ENCODE measurements at regions not wholly inside any gene's neighbourhood (a gene's known extent, or its start where the extent isn't known, plus 50 kb on each side); places are given as distances from the start of the nearest gene placed in this dataset.

DNA sequence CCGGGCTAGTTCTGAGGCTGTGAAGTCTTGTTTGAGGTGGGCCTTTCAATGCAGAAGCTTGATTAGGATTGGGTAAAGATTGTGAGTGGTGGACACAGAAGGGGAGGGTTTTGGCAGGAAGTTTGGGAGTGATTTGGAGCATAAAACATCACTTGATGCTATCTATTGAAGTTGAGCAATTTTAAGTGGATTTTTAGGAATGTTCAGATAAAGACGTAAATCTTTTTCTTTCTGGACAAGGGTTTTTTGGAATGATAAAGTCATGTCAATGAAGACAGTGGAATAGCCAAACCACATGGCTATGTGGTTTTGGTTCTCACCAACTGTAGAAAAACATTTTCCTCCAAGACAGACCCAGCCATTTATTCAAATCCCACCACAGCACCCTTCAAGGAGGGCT lies 111.2 kb upstream of the SNX19 start:
- no peak overlapping the region for H3K27ac ChIP-seq (ENCODE audit: control insufficient read depth, insufficient read depth)
- no peak overlapping the region for H2AFZ ChIP-seq (ENCODE audit: control insufficient read depth, low read depth, low read length)
- no peaks in the 10 kb centered on the region; the same call in 1 of the 2 replicates for H4K20me1 ChIP-seq (ENCODE audit: control insufficient read depth, insufficient read depth)
- DNase-seq (ENCODE audit: low read depth, low spot score): no peak
- H3K27me3 ChIP-seq (replicated peaks in 1 of 2; ENCODE audit: control insufficient read depth in 2 of 2, insufficient read depth in 2 of 2, low read length in 1 of 2): peaks cover 0 to 4% of the 10 kb centered on the region in 2 experiments; a peak in 2 of 4 replicates
- RAD21 ChIA-PET (ENCODE audit: unreplicated experiment): no interaction called here
- H3K9ac ChIP-seq (ENCODE audit: control insufficient read depth, insufficient read depth, low read length): no peak overlapping the region
- H3K79me2 ChIP-seq (ENCODE audit: control insufficient read depth, insufficient read depth, low read length): no peaks in the 10 kb centered on the region
- no peak for FAIRE-seq
- CTCF ChIA-PET: interaction anchor here (1.3 kb wide), 1 partner anchor 37 kb away, joined by 3 read pairs; no protein-coding TSS in a partner anchor
- no TSS peak for BruUV-seq (replicated peaks)
- no peak for ATAC-seq
- SMC1A ChIA-PET (ENCODE audit: uncharacterized antibody, unreplicated experiment): no interaction called here
- 13% methylated on average over 2 of the region's 2 CpGs for WGBS (ENCODE audit: insufficient coverage, insufficient replicate concordance, low lambda C conversion rate, missing lambda C conversion rate)
- H3K9me3 ChIP-seq (replicated peaks; ENCODE audit: control insufficient read depth, insufficient read depth, low read length): no peaks in the 10 kb centered on the region; the same call in 2 of the 3 replicates
- intact Hi-C loops (cut with micrococcal nuclease; ENCODE audit: unreplicated experiment) (no loop called here), in situ Hi-C loops (cut with MboI) (no loop called here)
- POLR2A ChIA-PET: no interaction called here
- TF ChIP-seq EED (IDR thresholded peaks at IDR 0.05; ENCODE audit: low read depth) (no peak), WRNIP1 (IDR thresholded peaks at IDR 0.05; ENCODE audit: borderline replicate concordance, low read depth, low read length) (no peak), EZH2 (IDR thresholded peaks at IDR 0.05; ENCODE audit: borderline replicate concordance, control insufficient read depth, low read depth, low read length) (no peak), ZNF384 (IDR thresholded peaks at IDR 0.05; ENCODE audit: borderline replicate concordance, low read depth, low read length) (no peak), FOXK2 (IDR thresholded peaks at IDR 0.05) (no peak), MAX (IDR thresholded peaks at IDR 0.05; ENCODE audit: low read depth, low read length) (no peak), ETV6 (conservative IDR thresholded peaks at IDR 0.05 in 1 of 2, IDR thresholded peaks at IDR 0.05 in 1 of 2; ENCODE audit: borderline replicate concordance in 1 of 2, low read depth in 1 of 2) (no peak), BMI1 (IDR thresholded peaks at IDR 0.05; ENCODE audit: borderline replicate concordance) (no peak), NBN (IDR thresholded peaks at IDR 0.05) (no peak), SMAD1 (IDR thresholded peaks at IDR 0.05; ENCODE audit: low read depth, partially characterized antibody) (no peak), HCFC1 (IDR thresholded peaks at IDR 0.05; ENCODE audit: low read length) (no peak)
- H3K36me3 ChIP-seq (ENCODE audit: control insufficient read depth in 2 of 2, insufficient read depth in 2 of 2, low read length in 1 of 2): no peaks in the 10 kb centered on the region
- H3K4me3 ChIP-seq: no peak overlapping the region
- no peak overlapping the region for H3K4me2 ChIP-seq (ENCODE audit: control insufficient read depth, insufficient read depth)
- peaks cover 5% of the 10 kb centered on the region; the same call in 1 of the 2 replicates for H3K4me1 ChIP-seq (ENCODE audit: control insufficient read depth, insufficient read depth, low read length)

Measured in GM12878 (cell line).